Suppressor macrophage treated with lipopolysaccharide for 1 hour (primary cell): ENCODE measurements at regions not wholly inside any gene's neighbourhood (a gene's known extent, or its start where the extent isn't known, plus 50 kb on each side); places are given as distances from the start of the nearest gene placed in this dataset.
A peak's percentile ranks its signal among the peaks of the same experiment; 100 is the strongest.

Experiments used
- DNase-seq, 3 donors: peaks; one replicate each; pipeline ENCODE4 v3.0.0-alpha.2; 2020 to 2022

- no peak for DNase-seq
Observed at GRCh38 chr2:42888321-42889245, 96.2 kb upstream of the HAAO start.

GRCh38 chr2:42886921-42887320 is 94.5 kb upstream of the HAAO start:
- DNase-seq, result no peak

GRCh38 chr2:42882756-42883155 is 90.4 kb upstream of the HAAO start:
- DNase-seq, result no peak

GRCh38 chr2:42881732-42882131 is 89.3 kb upstream of the HAAO start:
- peak; percentile 86 to 97 (median 87) for DNase-seq

- no peak for DNase-seq
Observed at GRCh38 chr2:42880738-42881690, 88.6 kb upstream of the HAAO start.

GRCh38 chr2:42879913-42880737 is 87.7 kb upstream of the HAAO start:
- peak in 2 of 3 donors; percentile 27 to 37 for DNase-seq

- no peak for DNase-seq
Observed at GRCh38 chr2:42879121-42879705, 86.8 kb upstream of the HAAO start.

GRCh38 chr2:42878581-42878980 is 86.2 kb upstream of the HAAO start:
- DNase-seq, result peak in 2 of 3 donors; percentile 26 to 42

GRCh38 chr2:42877936-42878335 is 85.6 kb upstream of the HAAO start:
- no peak for DNase-seq

- DNase-seq, result no peak
Observed at GRCh38 chr2:42877511-42877910, 85.1 kb upstream of the HAAO start.

- no peak for DNase-seq
Observed at GRCh38 chr2:42876326-42876751, 84.0 kb upstream of the HAAO start.

GRCh38 chr2:42875880-42876279 is 83.5 kb upstream of the HAAO start:
- DNase-seq, result no peak

- no peak for DNase-seq
Observed at GRCh38 chr2:42874949-42875801, 82.8 kb upstream of the HAAO start.

GRCh38 chr2:42872721-42873120 is 80.3 kb upstream of the HAAO start:
- peak; percentile 49 to 88 (median 85) for DNase-seq

GRCh38 chr2:42871372-42871771 is 79.0 kb upstream of the HAAO start:
- DNase-seq, result no peak

GRCh38 chr2:42868874-42869273 is 76.5 kb upstream of the HAAO start:
- DNase-seq, result no peak

- no peak for DNase-seq
Observed at GRCh38 chr2:42868096-42868495, 75.7 kb upstream of the HAAO start.

- DNase-seq, result no peak
Observed at GRCh38 chr2:42867093-42868065, 75.0 kb upstream of the HAAO start.

GRCh38 chr2:42865884-42866881 is 73.8 kb upstream of the HAAO start:
- no peak for DNase-seq
